GM21723 (cell line): ENCODE measurements at regions not wholly inside any gene's neighbourhood (a gene's known extent, or its start where the extent isn't known, plus 50 kb on each side); places are given as distances from the start of the nearest gene placed in this dataset.

Source experiments
- ATAC-seq: cut with Tn5 transposase; IDR thresholded peaks from one replicate; pipeline ENCODE4 v1.9.1; 2021; ENCODE audit warnings: mild to moderate bottlenecking, moderate library complexity; ENCODE audit not compliant: unreplicated experiment

DNA sequence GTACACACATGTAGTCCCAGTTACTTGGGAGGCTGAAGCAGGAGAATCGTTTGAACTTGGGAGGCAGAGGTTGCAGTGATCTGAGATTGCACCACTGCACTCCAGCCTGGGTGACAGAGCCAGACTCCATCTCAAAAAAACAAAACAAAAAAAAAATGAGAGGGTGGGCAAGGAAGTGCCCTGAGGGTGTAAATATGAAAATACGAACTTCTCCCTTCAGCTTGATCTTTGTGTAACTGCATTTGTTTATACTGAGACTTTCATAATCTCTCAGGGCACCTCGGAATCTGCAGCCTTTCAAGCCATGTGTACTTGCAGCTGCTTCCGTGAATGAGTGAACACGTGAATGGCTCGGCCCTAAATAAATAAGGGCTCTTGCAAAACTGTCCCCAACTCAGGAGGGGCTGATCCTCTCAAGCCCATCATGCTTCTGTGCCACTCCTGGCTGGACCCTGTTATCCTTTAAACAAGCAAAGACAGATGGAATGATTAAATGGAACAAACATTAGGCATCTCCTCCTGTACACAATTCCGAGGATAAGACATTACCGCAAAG is 96.8 kb downstream of the BOD1L2 start:
- ATAC-seq, result no peak

GRCh38 chr18:57249179-57249578 is 102.3 kb downstream of the BOD1L2 start:
- ATAC-seq, result no peak

- no peak for ATAC-seq
These were observed 102.5 kb upstream of the ST8SIA3 start for GRCh38 chr18:57249883-57250282.

- ATAC-seq, result no peak
These were observed 100.6 kb upstream of the ST8SIA3 start for GRCh38 chr18:57251747-57252146.

DNA sequence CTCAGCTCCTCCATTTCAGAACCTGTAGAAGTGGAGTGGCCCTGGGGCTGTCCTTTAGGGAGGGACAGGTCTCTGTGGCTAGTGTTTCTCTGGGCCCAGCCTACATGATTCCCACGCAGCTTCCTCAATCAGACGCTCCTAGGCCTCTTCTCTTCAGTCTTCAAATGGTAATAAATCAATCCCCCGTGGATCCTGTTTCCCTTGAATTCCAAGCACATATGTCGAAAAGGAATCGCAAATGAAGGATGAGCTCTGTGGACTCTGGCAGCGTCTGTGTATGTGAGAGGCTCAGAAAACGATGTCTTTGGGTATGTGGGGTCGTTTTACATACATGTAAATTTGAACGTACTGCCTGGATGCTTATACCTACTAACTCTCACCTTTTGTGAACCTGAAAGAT is 98.5 kb upstream of the ST8SIA3 start:
- no peak for ATAC-seq

DNA sequence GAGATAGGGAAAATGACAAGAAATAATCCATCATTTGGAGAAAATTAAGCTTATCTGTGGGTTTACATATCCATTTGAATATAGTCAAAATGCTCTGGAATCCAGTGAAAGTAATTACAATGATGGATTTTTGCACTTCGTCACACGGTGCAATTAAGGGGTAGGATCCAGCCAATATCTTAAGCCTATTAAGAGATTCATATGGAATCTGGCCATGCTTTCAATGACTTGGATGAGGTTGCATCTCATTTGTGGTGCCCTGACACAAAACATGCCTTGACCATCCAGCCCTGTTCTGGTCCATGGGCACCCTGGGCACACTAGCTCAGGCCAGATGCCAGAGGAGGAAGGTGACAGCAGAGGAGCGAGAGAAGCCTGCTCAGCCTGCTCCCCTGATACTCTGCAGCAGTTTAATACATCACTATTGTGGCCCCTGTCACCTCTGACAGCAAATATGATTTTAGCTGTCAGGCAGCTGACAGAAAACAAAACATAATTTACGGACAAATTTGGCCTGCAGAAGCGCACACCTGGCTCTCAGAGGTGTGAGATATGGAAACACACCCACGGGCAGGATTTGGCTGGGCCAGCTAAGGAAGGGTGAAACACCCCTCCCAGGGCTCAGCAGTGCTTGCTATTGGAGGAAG is 94.1 kb upstream of the ST8SIA3 start:
- no peak for ATAC-seq

DNA sequence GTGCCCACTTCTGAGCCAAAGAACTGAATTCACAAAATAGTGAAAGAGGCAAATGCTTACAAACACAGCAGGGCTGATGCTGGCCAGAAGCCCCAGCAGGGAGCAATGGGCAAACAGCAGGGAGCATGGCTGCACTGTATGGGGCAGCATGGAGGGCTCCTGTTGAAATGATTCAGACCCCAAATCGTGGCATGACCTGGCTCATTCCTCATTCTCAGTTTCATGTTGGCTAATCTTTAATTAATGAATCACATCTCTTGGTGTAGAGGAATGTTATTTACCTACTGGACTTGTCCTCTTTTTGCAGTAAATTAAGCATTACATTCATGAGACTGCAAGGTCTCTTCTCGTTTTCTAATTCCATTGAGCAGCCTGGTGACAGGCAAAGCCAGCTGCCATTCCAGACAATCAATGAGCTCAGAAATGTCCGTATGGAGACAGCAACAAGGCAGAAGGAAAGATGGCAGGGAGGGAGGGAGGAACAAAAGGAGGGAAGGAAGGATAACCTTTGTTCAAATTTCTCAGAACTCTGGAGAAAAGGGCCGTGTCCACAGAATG is 84.9 kb upstream of the ST8SIA3 start:
- ATAC-seq, result no peak

DNA sequence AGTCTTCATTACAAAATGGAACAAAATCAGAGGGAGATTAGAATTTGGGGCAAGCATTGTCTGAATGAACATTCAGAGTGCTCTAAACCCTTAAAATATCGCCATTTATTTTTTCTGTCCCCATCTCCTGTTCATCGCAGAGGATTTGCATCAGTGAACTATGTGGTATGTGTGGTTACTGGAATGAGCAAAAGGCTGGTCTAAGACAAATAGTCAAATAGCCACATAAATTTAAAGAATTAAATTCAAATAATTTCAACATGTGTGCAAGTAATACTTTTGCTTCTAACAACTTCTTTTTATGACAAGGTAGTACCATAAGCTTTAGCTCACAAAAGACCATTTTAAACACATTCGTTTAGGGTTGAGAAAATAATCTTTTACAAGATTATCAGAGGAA is 82.6 kb upstream of the ST8SIA3 start:
- ATAC-seq, result no peak

- no peak for ATAC-seq
These were observed 82.2 kb upstream of the ST8SIA3 start for GRCh38 chr18:57270156-57270555.

DNA sequence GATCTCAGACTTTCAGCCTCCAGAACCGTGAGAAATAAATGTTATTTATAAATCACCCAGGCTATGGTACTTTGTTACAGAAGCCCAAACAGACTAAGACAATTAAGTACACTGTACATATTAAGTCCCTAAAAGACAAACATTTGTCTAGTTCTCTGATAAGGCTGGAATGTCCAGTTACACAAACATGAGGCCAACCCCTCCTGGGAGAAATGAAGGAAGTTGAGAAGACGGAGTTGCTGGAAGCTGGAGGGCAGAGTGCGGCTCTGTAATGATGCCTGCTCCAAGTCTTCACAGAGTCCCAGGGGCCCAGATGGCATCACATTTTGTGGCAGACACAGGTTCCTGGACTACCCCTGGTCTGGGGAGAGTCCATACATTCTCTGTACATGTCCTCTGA is 79.2 kb upstream of the ST8SIA3 start:
- no peak for ATAC-seq

DNA sequence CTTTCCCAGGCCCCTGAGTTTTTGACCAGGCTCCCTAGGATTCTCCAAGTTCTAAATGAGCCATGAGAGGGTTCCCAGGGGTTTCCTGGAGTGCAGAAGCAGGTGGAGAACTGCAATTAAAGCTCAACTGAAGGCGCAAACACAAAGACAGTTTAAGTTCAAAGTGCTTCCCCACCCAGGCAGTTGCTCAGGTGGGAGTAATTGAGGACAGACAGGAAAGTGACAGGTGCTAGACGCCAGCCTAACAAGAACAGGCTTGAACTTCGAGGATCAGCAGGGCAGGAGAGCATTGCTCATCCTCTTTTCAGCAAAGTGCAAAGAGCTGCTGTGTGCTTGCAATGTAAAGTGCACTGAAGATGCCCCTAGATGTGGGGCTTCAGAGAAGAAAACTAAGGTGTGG is 77.2 kb upstream of the ST8SIA3 start:
- ATAC-seq, result no peak

DNA sequence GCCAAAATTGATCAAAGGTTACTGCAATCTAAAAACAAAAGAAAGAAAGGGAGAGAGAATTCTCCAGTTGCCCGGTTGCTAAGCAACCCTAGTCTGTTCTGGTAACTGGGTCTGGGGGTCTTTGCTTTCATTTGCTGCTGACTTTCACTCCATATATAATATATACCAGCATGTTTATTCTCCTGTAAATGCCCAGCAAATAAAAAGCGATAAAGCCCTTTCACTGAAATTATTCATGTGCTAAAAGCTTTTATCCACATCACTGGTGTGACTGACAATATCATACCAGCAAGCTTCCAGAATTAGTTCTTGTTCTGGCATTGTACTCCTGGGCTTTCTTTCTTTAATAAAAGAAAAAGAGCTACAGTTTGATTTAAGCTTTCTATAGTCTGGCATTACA is 75.5 kb upstream of the ST8SIA3 start:
- ATAC-seq, result no peak

- ATAC-seq, result no peak
These were observed 73.4 kb upstream of the ST8SIA3 start for GRCh38 chr18:57278933-57279332.

- ATAC-seq, result no peak
These were observed 70.8 kb upstream of the ST8SIA3 start for GRCh38 chr18:57281519-57281918.

DNA sequence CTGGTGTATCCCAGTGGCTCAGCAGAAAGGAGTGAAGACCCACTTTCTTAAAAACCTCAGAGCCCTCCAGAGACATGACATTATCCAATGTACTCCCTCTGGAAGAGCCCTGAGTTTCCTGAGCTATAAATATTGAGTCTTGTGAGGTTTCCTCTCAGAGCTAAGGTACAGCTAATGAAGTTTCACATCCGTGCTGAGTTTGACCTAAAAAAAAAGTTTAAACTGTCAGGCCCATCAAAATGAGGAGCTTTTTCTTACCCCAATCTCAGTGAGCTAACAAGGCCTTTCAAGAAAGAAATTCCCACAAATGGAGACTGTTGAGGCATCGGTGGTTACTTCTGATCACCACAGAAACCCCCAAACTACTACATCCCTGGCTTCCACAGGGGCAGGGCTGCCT is 65.4 kb upstream of the ST8SIA3 start:
- no peak for ATAC-seq

GRCh38 chr18:57287766-57288165 is 64.6 kb upstream of the ST8SIA3 start:
- no peak for ATAC-seq

- ATAC-seq, result no peak
These were observed 57.8 kb upstream of the ST8SIA3 start for GRCh38 chr18:57294547-57294946.

DNA sequence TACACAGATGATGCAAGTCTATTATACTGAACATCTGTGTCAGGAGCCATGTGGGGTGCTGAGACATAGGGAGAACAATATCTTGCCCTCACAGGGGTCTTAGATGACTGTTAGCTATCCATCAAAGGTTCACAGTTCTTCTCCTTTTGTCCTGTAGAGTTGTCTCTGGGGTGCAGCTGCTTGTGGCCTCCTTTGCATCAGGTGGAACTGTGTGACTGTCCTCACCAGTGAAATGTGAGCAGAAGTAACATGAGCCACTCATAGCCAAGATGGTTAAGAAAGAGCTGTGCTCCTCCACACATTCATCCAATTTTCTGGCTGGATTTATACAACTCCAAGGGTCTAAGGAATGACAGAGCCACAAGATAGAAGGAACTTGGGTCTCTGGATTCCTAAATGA is 56.0 kb upstream of the ST8SIA3 start:
- ATAC-seq, result no peak

DNA sequence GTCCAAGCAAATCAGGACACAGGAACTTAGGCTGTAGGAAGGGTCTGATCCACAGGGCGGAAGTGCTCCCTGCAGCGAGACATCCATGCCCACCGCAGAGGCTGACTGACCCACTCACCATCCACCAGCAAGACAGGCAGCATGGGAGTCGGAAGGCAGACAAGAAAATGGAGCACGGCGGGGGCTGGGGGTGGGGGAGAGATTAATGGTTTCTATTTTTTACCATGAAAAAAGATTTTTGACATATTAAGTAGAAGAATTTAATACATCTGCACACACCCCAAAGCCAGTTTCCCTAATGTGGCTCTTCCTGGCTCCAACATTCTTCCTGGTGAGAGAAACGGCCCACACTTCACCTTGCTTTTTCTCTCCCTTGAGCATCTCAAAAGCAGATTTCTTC is 55.1 kb upstream of the ST8SIA3 start:
- ATAC-seq, result no peak

DNA sequence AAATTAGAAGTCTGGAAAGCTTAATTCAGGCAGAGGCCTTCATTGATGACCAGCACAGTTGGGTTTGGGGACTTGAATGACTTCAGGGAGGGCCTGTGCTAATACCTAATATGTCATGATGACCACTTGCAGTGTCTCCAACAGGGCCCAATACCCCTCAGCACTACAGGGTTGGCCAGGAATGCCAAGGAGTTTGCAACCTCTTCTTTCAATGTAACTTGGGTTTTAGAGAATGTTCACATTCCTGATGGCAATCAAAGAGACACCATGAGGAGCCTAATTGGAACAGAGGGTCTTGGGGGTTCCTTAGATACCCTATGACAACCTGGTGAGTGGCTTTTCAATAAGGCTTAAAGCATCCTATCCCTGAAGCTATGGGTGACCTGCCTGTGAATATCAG is 52.4 kb upstream of the ST8SIA3 start:
- no peak for ATAC-seq

- ATAC-seq, result no peak
These were observed 50.5 kb upstream of the ST8SIA3 start for GRCh38 chr18:57301573-57302559.
